ENCODE measurements at regions not wholly inside any gene's neighbourhood (a gene's known extent, or its start where the extent isn't known, plus 50 kb on each side); places are given as distances from the start of the nearest gene placed in this dataset.

DNA sequence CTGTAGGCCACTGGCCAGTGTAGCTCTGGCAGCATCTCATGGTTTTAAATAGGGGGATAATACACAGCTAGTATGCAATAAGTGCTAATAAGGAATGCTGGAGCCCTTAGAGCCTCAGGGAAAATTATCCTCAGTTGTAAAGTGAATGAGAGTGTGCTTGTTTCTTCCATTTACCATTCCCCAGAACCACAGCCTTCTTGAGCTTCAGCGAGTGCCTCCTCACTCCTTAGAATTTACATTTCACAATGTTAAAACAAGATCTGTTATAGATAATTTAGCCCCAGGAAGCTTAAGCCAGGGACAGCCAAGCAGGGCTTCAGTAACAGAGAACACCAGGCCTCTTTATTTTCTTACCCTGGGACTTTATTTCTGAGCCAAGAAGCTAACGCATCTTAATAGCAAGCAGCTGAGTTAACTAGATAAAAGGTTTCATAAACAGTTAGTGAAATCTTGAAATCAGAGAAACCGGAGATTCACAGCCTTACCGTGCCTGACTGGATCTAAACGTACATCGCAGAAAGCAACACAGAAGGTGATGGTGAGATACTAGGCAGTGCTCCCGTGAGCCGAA is 535.2 kb downstream of the TDRD15 start:
- TF ChIP-seq MTA1 (CRISPR knock-in tag; IDR thresholded peaks at IDR 0.05; ENCODE audit: borderline replicate concordance) = no peak
- no peak for TF ChIP-seq NCOA5 (CRISPR knock-in tag; IDR thresholded peaks at IDR 0.05)
- TF ChIP-seq TARDBP (CRISPR knock-in tag; IDR thresholded peaks at IDR 0.05) = no peak

Measured in HepG2 (cell line).